ENCODE measurements at regions not wholly inside any gene's neighbourhood (a gene's known extent, or its start where the extent isn't known, plus 50 kb on each side); places are given as distances from the start of the nearest gene placed in this dataset.

DNA sequence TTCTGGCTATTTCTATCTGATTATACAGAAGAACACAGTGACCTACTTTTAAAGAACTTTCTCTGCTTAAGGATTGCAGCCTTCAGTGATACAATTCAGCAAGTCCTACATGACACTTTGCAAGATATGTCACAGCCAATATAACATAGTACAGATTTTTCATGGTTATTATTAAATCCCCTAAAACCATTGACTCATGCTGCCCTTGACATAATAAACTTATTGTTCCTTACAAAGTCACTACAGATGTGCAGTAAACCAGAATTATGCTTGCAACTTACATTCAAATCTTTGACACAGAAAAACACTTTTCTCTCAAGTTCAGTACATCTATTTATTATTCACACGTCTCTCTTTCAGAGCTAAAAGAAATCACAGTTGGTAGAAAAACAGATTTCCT is 1136.3 kb upstream of the ACO1 start:
- H3K9me3 ChIP-seq = no peaks in the 10 kb centered on the region
- H3K4me3 ChIP-seq (ENCODE audit: low read depth, low read length) = no peak overlapping the region
- H3K4me1 ChIP-seq = no peaks in the 10 kb centered on the region; the same call in 1 of the 2 replicates
- no peaks in the 10 kb centered on the region for H3K36me3 ChIP-seq
- TF ChIP-seq, protein P1, sequence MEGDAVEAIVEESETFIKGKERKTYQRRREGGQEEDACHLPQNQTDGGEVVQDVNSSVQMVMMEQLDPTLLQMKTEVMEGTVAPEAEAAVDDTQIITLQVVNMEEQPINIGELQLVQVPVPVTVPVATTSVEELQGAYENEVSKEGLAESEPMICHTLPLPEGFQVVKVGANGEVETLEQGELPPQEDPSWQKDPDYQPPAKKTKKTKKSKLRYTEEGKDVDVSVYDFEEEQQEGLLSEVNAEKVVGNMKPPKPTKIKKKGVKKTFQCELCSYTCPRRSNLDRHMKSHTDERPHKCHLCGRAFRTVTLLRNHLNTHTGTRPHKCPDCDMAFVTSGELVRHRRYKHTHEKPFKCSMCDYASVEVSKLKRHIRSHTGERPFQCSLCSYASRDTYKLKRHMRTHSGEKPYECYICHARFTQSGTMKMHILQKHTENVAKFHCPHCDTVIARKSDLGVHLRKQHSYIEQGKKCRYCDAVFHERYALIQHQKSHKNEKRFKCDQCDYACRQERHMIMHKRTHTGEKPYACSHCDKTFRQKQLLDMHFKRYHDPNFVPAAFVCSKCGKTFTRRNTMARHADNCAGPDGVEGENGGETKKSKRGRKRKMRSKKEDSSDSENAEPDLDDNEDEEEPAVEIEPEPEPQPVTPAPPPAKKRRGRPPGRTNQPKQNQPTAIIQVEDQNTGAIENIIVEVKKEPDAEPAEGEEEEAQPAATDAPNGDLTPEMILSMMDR (IDR thresholded peaks at IDR 0.05; ENCODE audit: low read depth, low read length) = no peak
- DNase-seq = no peak
- H3K27me3 ChIP-seq = no peaks in the 10 kb centered on the region

DNA sequence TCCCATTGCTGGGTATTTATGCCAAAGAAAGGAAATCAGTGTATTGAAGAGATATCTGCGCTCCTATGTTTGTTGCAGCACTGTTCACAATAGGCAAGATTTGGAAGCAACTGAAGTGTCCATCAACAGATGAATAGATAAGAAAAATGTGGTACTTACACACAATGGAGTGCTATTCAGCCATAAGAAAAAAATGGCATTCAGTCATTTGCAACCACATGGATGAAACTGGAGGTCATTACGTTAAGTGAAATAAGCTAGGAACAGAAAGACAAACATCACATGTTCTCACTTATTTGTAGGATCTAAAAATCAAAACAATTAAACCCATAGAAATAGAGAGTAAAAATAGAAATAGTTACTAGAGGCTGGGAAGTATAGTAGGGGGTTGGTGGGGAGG is 1133.1 kb upstream of the ACO1 start:
- H3K4me1 ChIP-seq = no peaks in the 10 kb centered on the region

DNA sequence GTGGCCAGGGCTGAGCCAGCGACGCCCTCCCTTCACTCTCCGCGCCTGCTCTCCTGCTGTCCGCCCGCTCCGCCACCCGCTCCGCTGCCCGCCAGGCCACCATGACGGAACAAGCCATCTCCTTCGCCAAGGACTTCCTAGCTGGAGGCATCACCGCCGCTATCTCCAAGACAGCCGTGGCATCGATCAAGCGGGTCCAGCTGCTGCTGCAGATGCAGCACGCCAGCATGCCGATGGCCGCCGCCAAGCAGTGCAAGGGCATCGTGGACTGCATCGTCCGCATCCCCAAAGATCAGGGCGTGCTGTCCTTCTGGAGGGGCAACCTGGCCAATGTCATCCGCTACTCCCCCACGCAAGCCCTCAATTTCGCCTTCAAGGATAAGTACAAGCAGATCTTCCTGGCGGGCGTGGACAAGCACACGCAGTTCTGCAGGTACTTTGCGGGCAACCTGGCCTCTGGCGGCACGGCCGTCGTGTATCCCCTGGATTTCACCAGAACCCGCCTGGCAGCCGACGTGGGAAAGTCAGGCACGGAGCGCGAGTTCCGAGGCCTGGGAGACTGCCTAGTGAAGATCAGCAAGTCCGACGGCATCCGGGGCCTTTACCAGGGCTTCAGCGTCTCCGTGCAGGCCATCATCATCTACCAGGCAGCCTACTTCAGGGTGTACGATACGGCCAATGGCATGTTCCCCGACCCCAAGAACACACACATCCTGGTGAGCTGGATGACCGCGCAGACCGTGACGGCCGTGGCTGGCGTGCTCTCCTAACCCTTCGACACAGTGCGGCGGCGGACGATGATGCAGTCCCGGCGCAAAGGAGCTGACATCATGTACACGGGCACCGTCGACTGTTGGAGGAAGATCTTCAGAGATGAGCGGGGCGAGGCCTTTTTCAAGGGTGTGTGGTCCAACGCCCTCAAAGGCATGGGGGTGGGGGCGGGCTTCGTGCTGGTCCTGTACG is 1130.4 kb upstream of the ACO1 start:
- DNase-seq = no peak
- no peaks in the 10 kb centered on the region for H3K4me1 ChIP-seq
- TF ChIP-seq, protein P1 (IDR thresholded peaks at IDR 0.05; ENCODE audit: low read depth, low read length) = no peak
- H3K9me3 ChIP-seq = no peaks in the 10 kb centered on the region
- no peaks in the 10 kb centered on the region for H3K27me3 ChIP-seq
- H3K4me3 ChIP-seq (ENCODE audit: low read depth, low read length) = no peak overlapping the region
- no peaks in the 10 kb centered on the region for H3K36me3 ChIP-seq

More for the DNA sequence above, 1133.1 kb upstream of the ACO1 start:
- no peak for DNase-seq
- no peaks in the 10 kb centered on the region for H3K9me3 ChIP-seq
- no peaks in the 10 kb centered on the region for H3K27me3 ChIP-seq
- H3K4me3 ChIP-seq (ENCODE audit: low read depth, low read length) = no peak overlapping the region
- TF ChIP-seq, protein P1 (IDR thresholded peaks at IDR 0.05; ENCODE audit: low read depth, low read length) = no peak
- no peaks in the 10 kb centered on the region for H3K36me3 ChIP-seq

DNA sequence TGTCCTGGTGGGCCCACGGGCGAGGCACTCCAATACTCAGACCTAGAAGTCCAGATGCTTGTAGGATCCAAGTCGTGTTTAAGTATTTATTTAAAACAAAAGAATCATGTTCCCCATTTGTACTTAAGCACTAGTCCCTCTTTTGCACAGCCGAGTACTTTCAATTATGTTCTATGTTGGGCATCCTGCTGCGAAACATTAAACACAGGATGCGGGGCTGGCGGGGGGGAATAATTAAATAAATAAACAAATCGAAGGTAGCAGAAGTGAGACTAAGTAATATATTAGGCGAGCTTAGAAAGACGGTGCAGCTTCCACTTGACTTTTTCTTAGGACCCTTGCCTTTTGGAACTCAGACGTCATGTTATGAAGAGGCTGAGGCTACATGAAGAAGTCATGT is 1129.2 kb upstream of the ACO1 start:
- Histone ChIP-seq H3K4me3 (ENCODE audit: low read depth, low read length) (no peak overlapping the region), H3K4me1 (no peaks in the 10 kb centered on the region), H3K36me3 (no peaks in the 10 kb centered on the region), H3K9me3 (no peaks in the 10 kb centered on the region), H3K27me3 (no peaks in the 10 kb centered on the region)
- TF ChIP-seq, protein P1 (IDR thresholded peaks at IDR 0.05; ENCODE audit: low read depth, low read length) = no peak
- DNase-seq = no peak

DNA sequence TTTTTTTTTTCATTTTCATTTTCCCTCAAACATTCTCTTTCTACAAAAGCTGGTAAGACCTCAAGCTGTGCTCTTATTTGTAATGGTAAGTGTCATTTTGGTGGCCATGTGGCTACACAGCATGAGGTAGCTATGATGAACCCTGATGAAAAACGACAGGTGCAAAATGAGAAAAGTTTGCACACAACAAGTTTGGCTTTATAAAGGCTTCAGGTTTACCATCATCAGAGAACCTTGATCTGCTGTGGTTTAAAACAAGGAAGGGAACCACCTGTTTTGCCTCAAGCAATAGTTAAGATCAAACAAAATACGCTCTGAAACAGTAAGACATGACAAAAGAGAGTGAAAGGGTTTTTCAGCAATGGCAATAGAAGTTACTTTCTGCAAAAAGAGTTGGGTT is 1124.6 kb upstream of the ACO1 start:
- no peaks in the 10 kb centered on the region for H3K36me3 ChIP-seq
- H3K9me3 ChIP-seq = no peaks in the 10 kb centered on the region
- no peaks in the 10 kb centered on the region for H3K4me1 ChIP-seq
- H3K27me3 ChIP-seq = no peaks in the 10 kb centered on the region
- TF ChIP-seq, protein P1 (IDR thresholded peaks at IDR 0.05; ENCODE audit: low read depth, low read length) = no peak
- DNase-seq = no peak
- no peak overlapping the region for H3K4me3 ChIP-seq (ENCODE audit: low read depth, low read length)
